ENCODE measurements at regions not wholly inside any gene's neighbourhood (a gene's known extent, or its start where the extent isn't known, plus 50 kb on each side); places are given as distances from the start of the nearest gene placed in this dataset.
"Not testable (repeated sequence)": the region's sequence is repeated elsewhere in the genome, so short reads cannot be mapped to it uniquely, and the experiment has no call there.

GRCh38 chr9:100739666-100740065 is 161.8 kb downstream of the CAVIN4 start:
- Histone ChIP-seq H3K36me3 (no peaks in the 10 kb centered on the region), H3K27ac (no peak overlapping the region)
- 59% methylated on average over 5 of the region's 5 CpGs for WGBS

GRCh38 chr9:100748930-100749329 is 171.1 kb downstream of the CAVIN4 start:
- H3K36me3 ChIP-seq; H3K9me3 ChIP-seq; DNase-seq (ENCODE audit: low spot score in 2 of 2); H3K4me1 ChIP-seq; H3K27ac ChIP-seq; H3K4me3 ChIP-seq; H3K27me3 ChIP-seq: not testable (repeated sequence)
- 100% methylated on average over 1 of the region's 4 CpGs for WGBS

More at GRCh38 chr9:100739666-100740065, 161.8 kb downstream of the CAVIN4 start:
- no peak for DNase-seq (ENCODE audit: low spot score in 2 of 2)
- Histone ChIP-seq H3K9me3 (peaks cover 3% of the 10 kb centered on the region), H3K27me3 (no peaks in the 10 kb centered on the region), H3K4me1 (no peaks in the 10 kb centered on the region), H3K4me3 (no peak overlapping the region)
- TF ChIP-seq CTCF (IDR thresholded peaks at IDR 0.05) (no peak), EP300 (IDR thresholded peaks at IDR 0.05) (no peak), POLR2AphosphoS5 (IDR thresholded peaks at IDR 0.05) (no peak), POLR2A (IDR thresholded peaks at IDR 0.05) (no peak)

- WGBS = 49% methylated on average over 2 of the region's 2 CpGs
- H3K27me3 ChIP-seq = no peaks in the 10 kb centered on the region
- no peaks in the 10 kb centered on the region for H3K36me3 ChIP-seq
- H3K4me3 ChIP-seq = no peak overlapping the region
- H3K9me3 ChIP-seq = no peaks in the 10 kb centered on the region
- TF ChIP-seq EP300 (IDR thresholded peaks at IDR 0.05) (no peak), POLR2AphosphoS5 (IDR thresholded peaks at IDR 0.05) (no peak), POLR2A (IDR thresholded peaks at IDR 0.05) (no peak), CTCF (IDR thresholded peaks at IDR 0.05) (no peak)
- DNase-seq (ENCODE audit: low spot score in 2 of 2) = no peak
- H3K27ac ChIP-seq = no peak overlapping the region
- H3K4me1 ChIP-seq = no peaks in the 10 kb centered on the region
Measured at GRCh38 chr9:100756217-100756616, 178.3 kb downstream of the CAVIN4 start.

- H3K4me1 ChIP-seq = no peaks in the 10 kb centered on the region
- TF ChIP-seq POLR2AphosphoS5 (IDR thresholded peaks at IDR 0.05) = no peak
- no peak for TF ChIP-seq POLR2A (IDR thresholded peaks at IDR 0.05)
- no peak for TF ChIP-seq CTCF (IDR thresholded peaks at IDR 0.05)
- no peak for TF ChIP-seq EP300 (IDR thresholded peaks at IDR 0.05)
- no peak for DNase-seq (ENCODE audit: low spot score in 2 of 2)
- no peak overlapping the region for H3K27ac ChIP-seq
- no peak overlapping the region for H3K4me3 ChIP-seq
- H3K36me3 ChIP-seq = no peaks in the 10 kb centered on the region
- no peaks in the 10 kb centered on the region for H3K27me3 ChIP-seq
- H3K9me3 ChIP-seq = no peaks in the 10 kb centered on the region
- 51% methylated on average over 3 of the region's 3 CpGs for WGBS
Measured at GRCh38 chr9:100759215-100759614, 181.3 kb downstream of the CAVIN4 start.

GRCh38 chr9:100761276-100761802 is 183.5 kb downstream of the CAVIN4 start:
- WGBS = 0% methylated on average over 1 of the region's 1 CpG
- Histone ChIP-seq H3K9me3 (no peaks in the 10 kb centered on the region), H3K27me3 (no peaks in the 10 kb centered on the region), H3K4me3 (no peak overlapping the region), H3K27ac (no peak overlapping the region), H3K4me1 (no peaks in the 10 kb centered on the region), H3K36me3 (no peaks in the 10 kb centered on the region)
- no peak for TF ChIP-seq EP300 (IDR thresholded peaks at IDR 0.05)
- TF ChIP-seq POLR2A (IDR thresholded peaks at IDR 0.05) = no peak
- TF ChIP-seq POLR2AphosphoS5 (IDR thresholded peaks at IDR 0.05) = no peak
- TF ChIP-seq CTCF (IDR thresholded peaks at IDR 0.05) = no peak
- DNase-seq (ENCODE audit: low spot score in 2 of 2) = no peak

- 20% methylated on average over 1 of the region's 1 CpG for WGBS
Measured at GRCh38 chr9:100774326-100774725, 196.4 kb downstream of the CAVIN4 start.

More at GRCh38 chr9:100774326-100774725, 196.4 kb downstream of the CAVIN4 start:
- H3K4me3 ChIP-seq = no peak overlapping the region
- H3K9me3 ChIP-seq = no peaks in the 10 kb centered on the region
- H3K36me3 ChIP-seq = no peaks in the 10 kb centered on the region
- H3K27me3 ChIP-seq = no peaks in the 10 kb centered on the region
- TF ChIP-seq POLR2A (IDR thresholded peaks at IDR 0.05) = no peak
- no peak for TF ChIP-seq CTCF (IDR thresholded peaks at IDR 0.05)
- no peak for TF ChIP-seq POLR2AphosphoS5 (IDR thresholded peaks at IDR 0.05)
- TF ChIP-seq EP300 (IDR thresholded peaks at IDR 0.05) = no peak
- DNase-seq (ENCODE audit: low spot score in 2 of 2) = no peak
- H3K4me1 ChIP-seq = no peaks in the 10 kb centered on the region
- no peak overlapping the region for H3K27ac ChIP-seq

Measured in suprapubic skin (tissue), 4 donors.